Keratinocyte (primary cell): ENCODE measurements at regions not wholly inside any gene's neighbourhood (a gene's known extent, or its start where the extent isn't known, plus 50 kb on each side); places are given as distances from the start of the nearest gene placed in this dataset.

Source experiments
- DNase-seq: peaks from one replicate; pipeline ENCODE4 v3.0.0-alpha.2; 2011; ENCODE audit warnings: low read depth, missing footprints, low spot score
- FAIRE-seq: peaks from 2 replicates; lab custom pipeline; 2011; peaks lifted over from hg19 to GRCh38; lab: Jason Lieb, UNC
- H2AFZ ChIP-seq: 2 replicates; pipeline ENCODE4 v1.6.0; 2012; ENCODE audit warnings: low read length, control low read depth, inconsistent platforms; ENCODE audit not compliant: control insufficient read depth
- H3K27ac ChIP-seq: 2 replicates; pipeline ENCODE4 v1.5.1; 2011; ENCODE audit warnings: low read length; ENCODE audit not compliant: control insufficient read depth, insufficient read depth
- H3K27me3 ChIP-seq: 3 replicates; pipeline ENCODE4 v1.6.0; 2011; ENCODE audit warnings: low read length; ENCODE audit not compliant: control insufficient read depth, insufficient read depth; ENCODE audit errors: extremely low read depth
- H3K36me3 ChIP-seq, 2 experiments: 2 replicates in 1 of 2; 3 replicates in 1 of 2; pipeline ENCODE4 v1.5.1; 2011; ENCODE audit warnings: low read length in 2 of 2, mild to moderate bottlenecking in 1 of 2; ENCODE audit not compliant: control insufficient read depth in 2 of 2, insufficient read depth in 2 of 2; ENCODE audit errors: extremely low read depth in 1 of 2
- H3K4me1 ChIP-seq: 3 replicates; pipeline ENCODE4 v1.5.1; 2011; ENCODE audit warnings: low read length; ENCODE audit not compliant: control insufficient read depth, insufficient read depth; ENCODE audit errors: extremely low read depth
- H3K4me2 ChIP-seq: 3 replicates; pipeline ENCODE4 v1.6.0; 2011; ENCODE audit warnings: low read depth, low read length; ENCODE audit not compliant: control insufficient read depth, insufficient read depth; ENCODE audit errors: extremely low read depth
- H3K4me3 ChIP-seq, 3 experiments: fragments of 200-600 bp in 1 of 3; sonication (generic) in 1 of 3; 2 replicates in 2 of 3; 3 replicates in 1 of 3; pipeline ENCODE4 v1.5.1; 2011 to 2016; ENCODE audit warnings: low read length in 3 of 3, mild to moderate bottlenecking in 3 of 3, control low read depth in 2 of 3, inconsistent platforms in 1 of 3, low read depth in 1 of 3, mixed read lengths in 1 of 3, mixed run types in 1 of 3, moderate library complexity in 1 of 3; ENCODE audit not compliant: control insufficient read depth in 2 of 3, insufficient read depth in 2 of 3; ENCODE audit errors: extremely low read depth in 1 of 3
- H3K79me2 ChIP-seq: 2 replicates; pipeline ENCODE4 v1.6.0; 2012; ENCODE audit warnings: low read length; ENCODE audit not compliant: control insufficient read depth, insufficient read depth
- H3K9ac ChIP-seq: 3 replicates; pipeline ENCODE4 v1.6.0; 2011; ENCODE audit warnings: low read length; ENCODE audit not compliant: control insufficient read depth, insufficient read depth; ENCODE audit errors: extremely low read depth
- H3K9me1 ChIP-seq: 3 replicates; pipeline ENCODE4 v1.6.0; 2011; ENCODE audit warnings: low read length; ENCODE audit not compliant: control insufficient read depth, insufficient read depth; ENCODE audit errors: extremely low read depth
- H3K9me3 ChIP-seq: 2 replicates; pipeline ENCODE4 v1.5.1; 2012; ENCODE audit warnings: low read depth, low read length; ENCODE audit not compliant: control insufficient read depth
- H4K20me1 ChIP-seq: 3 replicates; pipeline ENCODE4 v1.6.0; 2011; ENCODE audit warnings: low read length; ENCODE audit not compliant: control insufficient read depth, insufficient read depth; ENCODE audit errors: extremely low read depth
- CTCF ChIP-seq, 3 experiments: IDR thresholded peaks in 1 of 3; conservative IDR thresholded peaks in 1 of 3; optimal IDR thresholded peaks in 1 of 3; 2 replicates in 2 of 3; 3 replicates in 1 of 3; pipeline versions ENCODE3 to v1.5.1; 2011; ENCODE audit warnings: low read length in 3 of 3, mild to moderate bottlenecking in 3 of 3, moderate library complexity in 2 of 3, control low read depth in 1 of 3, inconsistent platforms in 1 of 3; ENCODE audit not compliant: insufficient read depth in 2 of 3; ENCODE audit errors: extremely low read depth in 1 of 3
- EZH2 ChIP-seq: IDR thresholded peaks from one replicate; pipeline ENCODE4 v1.6.1; 2012; ENCODE audit warnings: inconsistent platforms, mild to moderate bottlenecking, low read length, moderate library complexity
- dilution Hi-C: fragments of 300-500 bp; cut with MboI; formaldehyde crosslinking; loops from one replicate; pipeline ENCODE4 v1.7.0; 2020; ENCODE audit warnings: low sequenced_read_pairs; ENCODE audit not compliant: extremely low pct_ligation_motif_present

- dilution Hi-C loops = no loop called here
- DNase-seq = no peak
Observed at GRCh38 chr9:134489621-134490408, 151.8 kb upstream of the COL5A1 start.

GRCh38 chr9:134490446-134490845 lies 151.2 kb upstream of the COL5A1 start:
- Histone ChIP-seq H3K9ac (no peak overlapping the region), H3K79me2 (no peaks in the 10 kb centered on the region), H3K27me3 (peaks cover 6% of the 10 kb centered on the region), H3K9me1 (no peaks in the 10 kb centered on the region), H3K27ac (no peak overlapping the region), H4K20me1 (no peaks in the 10 kb centered on the region), H3K4me3 (no peak overlapping the region), H3K36me3 (no peaks in the 10 kb centered on the region), H3K4me1 (no peaks in the 10 kb centered on the region), H3K9me3 (no peaks in the 10 kb centered on the region), H2AFZ (no peak overlapping the region), H3K4me2 (no peak overlapping the region)
- FAIRE-seq = no peak
- dilution Hi-C loops = no loop called here
- no peak for TF ChIP-seq EZH2
- TF ChIP-seq CTCF (optimal IDR thresholded peaks at IDR 0.05 in 1 of 3, IDR thresholded peaks at IDR 0.05 in 1 of 3, conservative IDR thresholded peaks at IDR 0.05 in 1 of 3; ENCODE audit: extremely low read depth in 1 of 3, insufficient read depth in 2 of 3, low read length in 3 of 3) = no peak
- no peak for DNase-seq

More at GRCh38 chr9:134489621-134490408, 151.8 kb upstream of the COL5A1 start:
- H3K4me2 ChIP-seq = no peak overlapping the region
- FAIRE-seq = no peak
- H3K36me3 ChIP-seq = no peaks in the 10 kb centered on the region
- H2AFZ ChIP-seq = no peak overlapping the region
- H3K9me3 ChIP-seq = no peaks in the 10 kb centered on the region
- H3K27ac ChIP-seq = no peak overlapping the region
- peaks cover 6% of the 10 kb centered on the region for H3K27me3 ChIP-seq
- no peaks in the 10 kb centered on the region for H3K79me2 ChIP-seq
- H4K20me1 ChIP-seq = no peaks in the 10 kb centered on the region
- TF ChIP-seq CTCF (optimal IDR thresholded peaks at IDR 0.05 in 1 of 3, IDR thresholded peaks at IDR 0.05 in 1 of 3, conservative IDR thresholded peaks at IDR 0.05 in 1 of 3; ENCODE audit: extremely low read depth in 1 of 3, insufficient read depth in 2 of 3, low read length in 3 of 3) (no peak), EZH2 (no peak)
- H3K4me1 ChIP-seq = no peaks in the 10 kb centered on the region
- H3K9me1 ChIP-seq = no peaks in the 10 kb centered on the region
- no peak overlapping the region for H3K9ac ChIP-seq
- no peak overlapping the region for H3K4me3 ChIP-seq
